MM.1S (cell line): ENCODE measurements at regions not wholly inside any gene's neighbourhood (a gene's known extent, or its start where the extent isn't known, plus 50 kb on each side); places are given as distances from the start of the nearest gene placed in this dataset.

Experiments
- DNase-seq: peaks from one replicate; pipeline ENCODE4 v3.0.0-alpha.2; 2015
- H2AFZ ChIP-seq: fragments of 300-600 bp; sonication (generic); 2 replicates; pipeline ENCODE4 v1.6.0; 2016; ENCODE audit warnings: antibody characterized with exemption, low read length
- H3F3A ChIP-seq: fragments of 300-600 bp; sonication (generic); 2 replicates; pipeline ENCODE4 v1.6.1; 2016; ENCODE audit warnings: mild to moderate bottlenecking, antibody characterized with exemption, low read length, moderate library complexity, mixed read lengths; ENCODE audit not compliant: insufficient read depth
- H3K27ac ChIP-seq: fragments of 300-600 bp; sonication (generic); 2 replicates; pipeline ENCODE4 v1.5.1; 2016; ENCODE audit warnings: mild to moderate bottlenecking, low read length
- H3K27me3 ChIP-seq: fragments of 300-600 bp; sonication (generic); replicated peaks from 2 replicates; pipeline ENCODE4 v1.6.0; 2016; ENCODE audit warnings: low read length; ENCODE audit not compliant: insufficient read depth
- H3K36me3 ChIP-seq: fragments of 300-600 bp; sonication (generic); replicated peaks from 2 replicates; pipeline ENCODE4 v1.6.1; 2016; ENCODE audit warnings: mild to moderate bottlenecking, low read length, mixed read lengths; ENCODE audit not compliant: insufficient read depth
- H3K4me1 ChIP-seq: fragments of 300-600 bp; sonication (generic); 2 replicates; pipeline ENCODE4 v1.6.1; 2016; ENCODE audit warnings: low read length, mixed read lengths
- H3K4me2 ChIP-seq: fragments of 300-600 bp; sonication (generic); 2 replicates; pipeline ENCODE4 v1.6.0; 2016; ENCODE audit warnings: low read depth, low read length
- H3K4me3 ChIP-seq: fragments of 300-600 bp; sonication (generic); 2 replicates; pipeline ENCODE4 v1.5.1; 2016; ENCODE audit warnings: low read length, mixed read lengths
- H3K79me2 ChIP-seq: fragments of 300-600 bp; sonication (generic); 2 replicates; pipeline ENCODE4 v1.6.1; 2016; ENCODE audit warnings: mixed run types, low read length, mixed read lengths
- H3K9ac ChIP-seq: fragments of 300-600 bp; sonication (generic); 2 replicates; pipeline ENCODE4 v1.6.1; 2016; ENCODE audit warnings: low read length, mixed read lengths
- H3K9me2 ChIP-seq: fragments of 300-600 bp; sonication (generic); replicated peaks from 2 replicates; pipeline ENCODE4 v1.6.1; 2016; ENCODE audit warnings: mild to moderate bottlenecking, low read length, mixed read lengths; ENCODE audit not compliant: insufficient read depth
- H3K9me3 ChIP-seq: fragments of 300-600 bp; sonication (generic); replicated peaks from 2 replicates; pipeline ENCODE4 v1.6.1; 2016; ENCODE audit warnings: mild to moderate bottlenecking, low read length, mixed read lengths; ENCODE audit not compliant: insufficient read depth
- H4K20me1 ChIP-seq: fragments of 300-600 bp; sonication (generic); 2 replicates; pipeline ENCODE4 v1.6.1; 2016; ENCODE audit warnings: mild to moderate bottlenecking, low read length, moderate library complexity, mixed read lengths; ENCODE audit not compliant: insufficient read depth
- CTCF ChIP-seq: fragments of 300-600 bp; sonication (generic); IDR thresholded peaks from 2 replicates; pipeline ENCODE4 v1.5.1; 2016; ENCODE audit warnings: antibody characterized with exemption, low read length, mixed read lengths
- EZH2 ChIP-seq: fragments of 300-600 bp; sonication (generic); optimal IDR thresholded peaks from 2 replicates; pipeline ENCODE3; 2017; ENCODE audit warnings: low read depth, mild to moderate bottlenecking, antibody characterized with exemption, low read length, mixed read lengths
- EZH2phosphoT487 ChIP-seq: fragments of 300-600 bp; sonication (generic); IDR thresholded peaks from 2 replicates; pipeline ENCODE4 v1.6.1; 2018; ENCODE audit warnings: antibody characterized with exemption, low read length

DNA sequence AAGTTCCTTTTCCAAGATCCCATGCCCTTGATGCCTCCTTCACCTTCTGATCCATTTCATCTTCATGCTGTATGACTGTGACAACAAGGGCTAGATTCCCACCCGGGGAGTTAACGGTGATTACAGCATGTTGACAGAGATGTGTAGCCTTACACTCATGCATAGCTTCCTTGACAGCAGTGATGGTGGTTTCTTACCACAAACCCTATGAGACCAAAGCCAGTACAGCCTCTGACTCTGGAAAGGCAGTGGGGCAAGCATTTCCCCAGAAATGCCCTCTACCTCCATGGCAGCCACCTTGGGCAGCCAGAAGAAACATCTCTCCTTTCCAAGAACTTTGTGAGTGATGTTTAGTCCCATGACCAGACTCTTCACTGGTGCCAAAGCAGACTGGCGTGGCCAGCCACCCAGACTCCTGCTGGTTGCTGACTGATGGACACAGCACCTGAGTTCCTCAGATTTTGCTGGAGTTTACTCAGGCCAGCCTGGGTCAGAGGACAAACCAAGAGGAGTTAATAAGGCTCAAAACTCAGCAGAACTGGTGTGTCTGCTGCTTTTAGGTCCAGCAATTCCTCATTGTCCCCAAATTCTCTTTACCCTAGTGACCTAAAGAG, 199.7 kb upstream of the SLC27A6 start:
- no peaks in the 10 kb centered on the region for H3K27me3 ChIP-seq
- no peaks in the 10 kb centered on the region for H3K4me1 ChIP-seq

GRCh38 chr5:128766406-128766805, 198.9 kb upstream of the SLC27A6 start:
- no peak overlapping the region for H3K4me2 ChIP-seq
- no peaks in the 10 kb centered on the region for H3K79me2 ChIP-seq
- H3F3A ChIP-seq: no peaks in the 10 kb centered on the region
- H3K9me3 ChIP-seq: no peaks in the 10 kb centered on the region
- no peaks in the 10 kb centered on the region for H3K9me2 ChIP-seq
- H3K36me3 ChIP-seq: no peaks in the 10 kb centered on the region
- no peak overlapping the region for H3K9ac ChIP-seq
- no peak overlapping the region for H3K27ac ChIP-seq
- no peaks in the 10 kb centered on the region for H4K20me1 ChIP-seq
- H3K4me3 ChIP-seq: no peak overlapping the region
- H2AFZ ChIP-seq: no peak overlapping the region
- no peaks in the 10 kb centered on the region for H3K27me3 ChIP-seq
- no peak for TF ChIP-seq EZH2phosphoT487
- no peak for TF ChIP-seq EZH2
- no peak for TF ChIP-seq CTCF
- H3K4me1 ChIP-seq: no peaks in the 10 kb centered on the region
- no peak for DNase-seq

More for the DNA sequence above, 199.7 kb upstream of the SLC27A6 start:
- no peaks in the 10 kb centered on the region for H3K9me3 ChIP-seq
- no peak for TF ChIP-seq EZH2phosphoT487
- TF ChIP-seq CTCF: no peak
- TF ChIP-seq EZH2: no peak
- DNase-seq: no peak
- H2AFZ ChIP-seq: no peak overlapping the region
- no peaks in the 10 kb centered on the region for H3F3A ChIP-seq
- no peak overlapping the region for H3K4me3 ChIP-seq
- H3K79me2 ChIP-seq: no peaks in the 10 kb centered on the region
- H3K9me2 ChIP-seq: no peaks in the 10 kb centered on the region
- H3K4me2 ChIP-seq: no peak overlapping the region
- no peaks in the 10 kb centered on the region for H3K36me3 ChIP-seq
- H3K27ac ChIP-seq: no peak overlapping the region
- no peaks in the 10 kb centered on the region for H4K20me1 ChIP-seq
- H3K9ac ChIP-seq: no peak overlapping the region

- Histone ChIP-seq H3K9ac (no peak overlapping the region), H3K4me1 (no peaks in the 10 kb centered on the region), H3F3A (no peaks in the 10 kb centered on the region), H3K79me2 (no peaks in the 10 kb centered on the region), H3K9me3 (no peaks in the 10 kb centered on the region), H3K36me3 (no peaks in the 10 kb centered on the region), H2AFZ (no peak overlapping the region), H3K4me2 (no peak overlapping the region), H4K20me1 (no peaks in the 10 kb centered on the region), H3K27me3 (no peaks in the 10 kb centered on the region), H3K9me2 (no peaks in the 10 kb centered on the region), H3K27ac (no peak overlapping the region), H3K4me3 (no peak overlapping the region)
- no peak for TF ChIP-seq CTCF
- TF ChIP-seq EZH2: no peak
- no peak for TF ChIP-seq EZH2phosphoT487
- DNase-seq: no peak
These were observed 194.4 kb upstream of the SLC27A6 start for GRCh38 chr5:128770907-128771306.
